Right lobe of liver (tissue), 6 donors: ENCODE measurements at regions not wholly inside any gene's neighbourhood (a gene's known extent, or its start where the extent isn't known, plus 50 kb on each side); places are given as distances from the start of the nearest gene placed in this dataset.

ENCODE experiments used
- ATAC-seq, 4 donors: fragments of 200-7000 bp; cut with Tn5 transposase; one replicate each; pipeline ENCODE4 v1.9.1; 2020; ENCODE audit warnings: mild to moderate bottlenecking in 4 of 4, moderate library complexity in 4 of 4
- DNase-seq, 3 donors: peaks; one replicate each; pipeline ENCODE4 v3.0.0-alpha.2; 2020
- H3K27ac ChIP-seq, 3 donors: fragments of 200-600 bp; one replicate each; pipeline ENCODE4 v1.8.0; 2022
- H3K27me3 ChIP-seq, 2 donors: fragments of 200-600 bp; one replicate each; pipeline ENCODE4 v1.8.0; 2022
- H3K36me3 ChIP-seq, 4 donors: fragments of 200-600 bp; sonication (generic) in 1 of 4; one replicate each; pipeline versions ENCODE4 v1.5.1 to v1.8.0; 2017 to 2022; ENCODE audit warnings: control low read depth in 1 of 4
- H3K4me1 ChIP-seq, 4 donors: fragments of 200-600 bp; sonication (generic) in 1 of 4; one replicate each; pipeline versions ENCODE4 v1.5.1 to v1.8.0; 2017 to 2022; ENCODE audit warnings: control low read depth in 1 of 4
- H3K4me3 ChIP-seq, 3 donors: fragments of 200-600 bp; one replicate each; pipeline ENCODE4 v1.8.0; 2022
- H3K9me3 ChIP-seq, 4 donors: fragments of 200-600 bp; sonication (generic) in 1 of 4; one replicate each; pipeline versions ENCODE4 v1.5.1 to v1.8.0; 2017 to 2022; ENCODE audit warnings: control low read depth in 1 of 4
- CTCF ChIP-seq, 4 donors: fragments of 200-600 bp in 3 of 4; fragments of 450-650 bp in 1 of 4; IDR thresholded peaks; one replicate each; pipeline versions ENCODE4 v1.5.1 to v1.8.0; 2016 to 2022; ENCODE audit warnings: antibody characterized with exemption in 4 of 4, mild to moderate bottlenecking in 2 of 4
- POLR2A ChIP-seq: fragments of 450-650 bp; IDR thresholded peaks from one replicate; pipeline ENCODE4 v1.6.1; 2017; ENCODE audit warnings: antibody characterized with exemption, mild to moderate bottlenecking
- WGBS: methylation state at CpG from one replicate; pipeline ENCODE4 v1.1.6; 2018; ENCODE audit warnings: low coverage, low lambda C conversion rate; ENCODE audit not compliant: insufficient coverage; ENCODE audit errors: missing lambda C conversion rate; 5-methylcytosine and 5-hydroxymethylcytosine counted together
- intact Hi-C, 2 donors: fragments of 100-400 bp; cut with DNase I; formaldehyde crosslinking; loops; one replicate each; pipeline versions ENCODE4 v1.11.2 to v1.14.1; 2022
- donor health status: DM: no; HTN: yes; CAD: no.
- donor health status: DM: no; HTN: no; CAD: no.
- donor health status: DM: no; HTN: no; CAD: no.
- donor health status: DM: no; HTN: yes; CAD: no.
- donor health status: DM: no; HTN: yes; CAD: no.

GRCh38 chr2:145283131-145283530 is 763.2 kb upstream of the ZEB2 start:
- 27% methylated on average over 1 of the region's 1 CpG for WGBS
- no peak for DNase-seq
- ATAC-seq: no peak
- Histone ChIP-seq H3K9me3 (no peaks in the 10 kb centered on the region), H3K4me1 (no peaks in the 10 kb centered on the region), H3K27me3 (no peaks in the 10 kb centered on the region), H3K4me3 (no peak overlapping the region), H3K36me3 (no peaks in the 10 kb centered on the region), H3K27ac (no peak overlapping the region)
- intact Hi-C loops: no loop called here
- no peak for TF ChIP-seq CTCF (IDR thresholded peaks at IDR 0.05)
- TF ChIP-seq POLR2A: no peak

- Histone ChIP-seq H3K4me1 (no peaks in the 10 kb centered on the region), H3K36me3 (no peaks in the 10 kb centered on the region), H3K4me3 (no peak overlapping the region), H3K27ac (no peak overlapping the region), H3K9me3 (no peaks in the 10 kb centered on the region), H3K27me3 (no peaks in the 10 kb centered on the region)
- ATAC-seq (no peak), DNase-seq (no peak)
- no peak for TF ChIP-seq POLR2A
- TF ChIP-seq CTCF (IDR thresholded peaks at IDR 0.05): no peak
- intact Hi-C loops: no loop called here
Measured at GRCh38 chr2:145277922-145278321, 758.0 kb upstream of the ZEB2 start.

- no peak overlapping the region for H3K27ac ChIP-seq
- no peak for TF ChIP-seq CTCF (IDR thresholded peaks at IDR 0.05)
- TF ChIP-seq POLR2A: no peak
- H3K27me3 ChIP-seq: no peaks in the 10 kb centered on the region
- no peaks in the 10 kb centered on the region for H3K4me1 ChIP-seq
- H3K36me3 ChIP-seq: no peaks in the 10 kb centered on the region
- whole genome bisulfite sequencing: 75% methylated on average over 1 of the region's 1 CpG
- H3K4me3 ChIP-seq: no peak overlapping the region
- ATAC-seq: no peak
- no peaks in the 10 kb centered on the region for H3K9me3 ChIP-seq
- DNase-seq: no peak
- intact Hi-C loops: no loop called here
Measured at GRCh38 chr2:145273840-145274239, 753.9 kb upstream of the ZEB2 start.

GRCh38 chr2:145268931-145269330 is 749.0 kb upstream of the ZEB2 start:
- H3K36me3 ChIP-seq: no peaks in the 10 kb centered on the region
- intact Hi-C loops: no loop called here

More at GRCh38 chr2:145268931-145269330, 749.0 kb upstream of the ZEB2 start:
- H3K9me3 ChIP-seq: no peaks in the 10 kb centered on the region
- ATAC-seq (no peak), DNase-seq (no peak)
- H3K4me1 ChIP-seq: no peaks in the 10 kb centered on the region
- no peak overlapping the region for H3K4me3 ChIP-seq
- H3K27me3 ChIP-seq: no peaks in the 10 kb centered on the region
- TF ChIP-seq POLR2A (no peak), CTCF (IDR thresholded peaks at IDR 0.05) (no peak)
- H3K27ac ChIP-seq: no peak overlapping the region
- WGBS: 58% methylated on average over 3 of the region's 3 CpGs
